Endodermal cell (in vitro differentiated cells): ENCODE measurements at regions not wholly inside any gene's neighbourhood (a gene's known extent, or its start where the extent isn't known, plus 50 kb on each side); places are given as distances from the start of the nearest gene placed in this dataset.

Experiments used
- DNase-seq: peaks from one replicate; pipeline ENCODE4 v3.0.0-alpha.2; 2017
- H3K27ac ChIP-seq: 2 replicates; pipeline ENCODE4 v1.5.1; 2013; ENCODE audit warnings: mild to moderate bottlenecking, low read depth, low read length, moderate library complexity
- H3K27me3 ChIP-seq: 2 replicates; pipeline ENCODE4 v1.6.1; 2013; ENCODE audit warnings: mild to moderate bottlenecking, low read length, moderate library complexity; ENCODE audit not compliant: insufficient read depth, control insufficient read depth, poor library complexity, severe bottlenecking
- H3K36me3 ChIP-seq: 2 replicates; pipeline ENCODE4 v1.7.0; 2013; ENCODE audit warnings: mild to moderate bottlenecking, low read length, moderate library complexity; ENCODE audit not compliant: control insufficient read depth, insufficient read depth
- H3K4me1 ChIP-seq: one replicate; pipeline ENCODE4 v1.7.0; 2013; ENCODE audit warnings: low read length; ENCODE audit not compliant: control insufficient read depth, insufficient read depth
- H3K4me3 ChIP-seq: 2 replicates; pipeline ENCODE4 v1.5.1; 2013; ENCODE audit warnings: mild to moderate bottlenecking, low read length, moderate library complexity
- H3K9ac ChIP-seq: 2 replicates; pipeline ENCODE4 v1.6.1; 2013; ENCODE audit warnings: mild to moderate bottlenecking, low read length, moderate library complexity; ENCODE audit not compliant: poor library complexity, severe bottlenecking; ENCODE audit errors: extremely low read depth
- H3K9me3 ChIP-seq: 2 replicates; pipeline ENCODE4 v1.6.1; 2013; ENCODE audit warnings: mild to moderate bottlenecking, low read length, moderate library complexity; ENCODE audit not compliant: control insufficient read depth
- H3K27ac Mint-ChIP-seq: 2 replicates; pipeline ENCODE4 v1.8.0; 2020; ENCODE audit warnings: mixed read lengths
- H3K27me3 Mint-ChIP-seq: 2 replicates; pipeline ENCODE4 v1.8.0; 2021; ENCODE audit warnings: mild to moderate bottlenecking, mixed read lengths; ENCODE audit not compliant: insufficient read depth
- H3K36me3 Mint-ChIP-seq: 2 replicates; pipeline ENCODE4 v1.8.0; 2020; ENCODE audit warnings: low read depth, mixed read lengths
- H3K4me1 Mint-ChIP-seq: 2 replicates; pipeline ENCODE4 v1.8.0; 2020; ENCODE audit warnings: mixed read lengths
- H3K4me3 Mint-ChIP-seq: 2 replicates; pipeline ENCODE4 v1.8.0; 2020; ENCODE audit warnings: mild to moderate bottlenecking, moderate library complexity, mixed read lengths
- H3K9me3 Mint-ChIP-seq: 2 replicates; pipeline ENCODE4 v1.8.0; 2020; ENCODE audit warnings: mild to moderate bottlenecking, mixed read lengths
- CTCF ChIP-seq: fragments of 200-600 bp; sonication (generic); conservative IDR thresholded peaks from 2 replicates; pipeline ENCODE4 v1.5.0; 2021; ENCODE audit warnings: antibody characterized with exemption, mild to moderate bottlenecking
- WGBS, 2 experiments: methylation state at CpG; one replicate each; pipeline versions ENCODE4 v1.1.5 to v1.1.7; 2013; ENCODE audit warnings: missing lambda C conversion rate in 2 of 2, mixed read lengths in 1 of 2; ENCODE audit not compliant: insufficient coverage in 1 of 2, insufficient read length in 1 of 2; 5-methylcytosine and 5-hydroxymethylcytosine counted together

DNA sequence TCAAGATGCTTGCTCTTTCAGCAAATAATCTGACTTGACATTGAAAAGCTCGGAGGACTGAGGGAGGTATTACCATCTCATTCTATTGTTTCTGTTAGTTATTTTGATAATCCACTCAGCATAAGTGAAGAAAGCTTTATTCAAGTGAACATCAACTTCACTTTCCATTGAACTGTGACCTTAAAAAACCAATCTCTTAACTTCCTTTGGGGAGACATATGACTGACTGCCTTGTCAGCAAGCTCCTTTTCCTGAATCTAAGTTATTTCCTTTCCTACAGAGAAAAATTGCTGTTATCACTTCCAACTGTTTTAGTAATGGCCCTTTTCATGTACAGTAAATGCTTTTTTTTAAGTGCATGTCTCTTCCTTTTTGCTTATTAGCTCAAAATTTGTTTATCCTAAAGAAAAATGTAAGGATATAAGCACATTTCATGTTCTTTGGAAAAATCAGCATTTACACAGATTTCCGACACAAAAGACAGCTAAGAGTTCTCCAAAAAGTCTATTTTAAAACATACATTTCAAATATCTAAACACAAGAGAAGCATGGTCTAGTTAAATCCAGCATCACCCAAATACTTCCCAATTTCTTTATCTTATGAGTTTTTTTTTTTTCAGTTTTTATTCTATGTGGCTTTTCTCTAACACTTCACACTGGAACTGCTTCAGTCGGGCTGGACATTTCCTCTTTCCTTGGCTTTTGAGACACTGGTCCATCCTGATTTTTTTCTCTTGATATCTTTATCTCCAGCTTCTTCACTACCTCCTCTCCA is 117.9 kb upstream of the DAB2 start:
- H3K4me1 Mint-ChIP-seq, result peaks cover 1% of the 10 kb centered on the region
- no peaks in the 10 kb centered on the region for H3K27me3 Mint-ChIP-seq
- H3K36me3 ChIP-seq, result no peaks in the 10 kb centered on the region
- no peak overlapping the region for H3K4me3 ChIP-seq
- DNase-seq, result no peak
- no peaks in the 10 kb centered on the region for H3K27me3 ChIP-seq
- 86 to 94% methylated on average over 2 to 3 of the region's 3 CpGs for WGBS, 2 experiments
- no peak overlapping the region for H3K27ac ChIP-seq
- H3K9ac ChIP-seq, result no peak overlapping the region
- no peak overlapping the region for H3K27ac Mint-ChIP-seq
- no peaks in the 10 kb centered on the region for H3K4me1 ChIP-seq
- TF ChIP-seq CTCF, result no peak
- H3K36me3 Mint-ChIP-seq, result no peaks in the 10 kb centered on the region
- no peaks in the 10 kb centered on the region for H3K9me3 ChIP-seq
- H3K9me3 Mint-ChIP-seq, result no peaks in the 10 kb centered on the region
- H3K4me3 Mint-ChIP-seq, result no peak overlapping the region

- Mint-ChIP-seq H3K9me3 (no peaks in the 10 kb centered on the region), H3K27me3 (no peaks in the 10 kb centered on the region), H3K36me3 (no peaks in the 10 kb centered on the region), H3K4me3 (no peak overlapping the region), H3K27ac (no peak overlapping the region), H3K4me1 (peaks cover 4% of the 10 kb centered on the region)
- Histone ChIP-seq H3K4me3 (no peak overlapping the region), H3K4me1 (no peaks in the 10 kb centered on the region), H3K27me3 (no peaks in the 10 kb centered on the region), H3K9ac (no peak overlapping the region), H3K36me3 (no peaks in the 10 kb centered on the region), H3K9me3 (no peaks in the 10 kb centered on the region), H3K27ac (no peak overlapping the region)
- DNase-seq, result no peak
- 97 to 100% methylated on average over 1 to 4 of the region's 5 CpGs for WGBS, 2 experiments
- TF ChIP-seq CTCF, result no peak
Measured at GRCh38 chr5:39541920-39542319, 117.1 kb upstream of the DAB2 start.

GRCh38 chr5:39539470-39539869 is 114.7 kb upstream of the DAB2 start:
- Mint-ChIP-seq H3K27ac (no peak overlapping the region), H3K27me3 (no peaks in the 10 kb centered on the region), H3K4me1 (peaks cover 11% of the 10 kb centered on the region), H3K9me3 (no peaks in the 10 kb centered on the region), H3K4me3 (no peak overlapping the region), H3K36me3 (no peaks in the 10 kb centered on the region)
- TF ChIP-seq CTCF, result no peak
- Histone ChIP-seq H3K36me3 (no peaks in the 10 kb centered on the region), H3K27ac (no peak overlapping the region), H3K9me3 (no peaks in the 10 kb centered on the region), H3K4me1 (no peaks in the 10 kb centered on the region), H3K4me3 (no peak overlapping the region), H3K27me3 (no peaks in the 10 kb centered on the region), H3K9ac (no peak overlapping the region)
- no peak for DNase-seq
- WGBS, 2 experiments, result 79 to 100% methylated on average over 2 to 3 of the region's 3 CpGs
